WTC11 (cell line): ENCODE measurements at regions not wholly inside any gene's neighbourhood (a gene's known extent, or its start where the extent isn't known, plus 50 kb on each side); places are given as distances from the start of the nearest gene placed in this dataset.

Experiments used
- JUN ChIP-seq: sonication (generic); formaldehyde crosslinking; IDR thresholded peaks from 2 replicates; pipeline ENCODE4 v1.8.0; 2023; ENCODE audit warnings: mild to moderate bottlenecking, missing genetic modification reagents
- TF ChIP-seq, protein P1 (sequence below): fragments of 200-600 bp; IDR thresholded peaks from 2 replicates; pipeline ENCODE4 v1.8.0; 2022; ENCODE audit warnings: antibody characterized with exemption
- TF ChIP-seq, protein P2 (sequence below): sonication (generic); formaldehyde crosslinking; IDR thresholded peaks from 2 replicates; pipeline ENCODE4 v1.8.0; 2022; ENCODE audit warnings: mild to moderate bottlenecking, missing genetic modification reagents
- TF ChIP-seq, protein P3 (sequence below): sonication (generic); formaldehyde crosslinking; IDR thresholded peaks from 2 replicates; pipeline ENCODE4 v1.8.1; 2023; ENCODE audit warnings: mild to moderate bottlenecking, missing genetic modification reagents, moderate library complexity

DNA sequence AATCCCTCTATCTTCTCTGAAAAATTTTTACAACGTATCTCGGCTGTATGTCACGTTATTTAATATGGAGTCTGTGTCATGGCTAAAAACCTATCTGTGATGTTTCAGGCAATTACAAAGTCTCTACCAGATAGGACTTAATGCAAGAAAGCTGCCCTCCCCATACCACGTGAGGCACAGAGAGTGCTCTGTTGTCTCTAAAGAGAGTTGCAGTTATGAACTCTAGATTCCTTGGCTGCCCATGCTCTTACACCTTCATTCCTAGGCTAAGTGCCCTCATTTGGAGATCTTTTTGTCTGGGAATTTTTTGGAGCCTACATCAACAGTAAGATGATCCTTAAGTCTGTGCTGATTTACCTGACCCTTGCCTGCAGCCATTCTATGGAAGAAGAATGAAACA, 935.9 kb downstream of the C4orf33 start:
- TF ChIP-seq, protein P1, sequence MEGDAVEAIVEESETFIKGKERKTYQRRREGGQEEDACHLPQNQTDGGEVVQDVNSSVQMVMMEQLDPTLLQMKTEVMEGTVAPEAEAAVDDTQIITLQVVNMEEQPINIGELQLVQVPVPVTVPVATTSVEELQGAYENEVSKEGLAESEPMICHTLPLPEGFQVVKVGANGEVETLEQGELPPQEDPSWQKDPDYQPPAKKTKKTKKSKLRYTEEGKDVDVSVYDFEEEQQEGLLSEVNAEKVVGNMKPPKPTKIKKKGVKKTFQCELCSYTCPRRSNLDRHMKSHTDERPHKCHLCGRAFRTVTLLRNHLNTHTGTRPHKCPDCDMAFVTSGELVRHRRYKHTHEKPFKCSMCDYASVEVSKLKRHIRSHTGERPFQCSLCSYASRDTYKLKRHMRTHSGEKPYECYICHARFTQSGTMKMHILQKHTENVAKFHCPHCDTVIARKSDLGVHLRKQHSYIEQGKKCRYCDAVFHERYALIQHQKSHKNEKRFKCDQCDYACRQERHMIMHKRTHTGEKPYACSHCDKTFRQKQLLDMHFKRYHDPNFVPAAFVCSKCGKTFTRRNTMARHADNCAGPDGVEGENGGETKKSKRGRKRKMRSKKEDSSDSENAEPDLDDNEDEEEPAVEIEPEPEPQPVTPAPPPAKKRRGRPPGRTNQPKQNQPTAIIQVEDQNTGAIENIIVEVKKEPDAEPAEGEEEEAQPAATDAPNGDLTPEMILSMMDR, result no peak
- TF ChIP-seq, protein P2, sequence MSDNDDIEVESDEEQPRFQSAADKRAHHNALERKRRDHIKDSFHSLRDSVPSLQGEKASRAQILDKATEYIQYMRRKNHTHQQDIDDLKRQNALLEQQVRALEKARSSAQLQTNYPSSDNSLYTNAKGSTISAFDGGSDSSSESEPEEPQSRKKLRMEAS (CRISPR knock-in tag), result no peak
- no peak for TF ChIP-seq JUN (CRISPR knock-in tag)
- TF ChIP-seq, protein P3, sequence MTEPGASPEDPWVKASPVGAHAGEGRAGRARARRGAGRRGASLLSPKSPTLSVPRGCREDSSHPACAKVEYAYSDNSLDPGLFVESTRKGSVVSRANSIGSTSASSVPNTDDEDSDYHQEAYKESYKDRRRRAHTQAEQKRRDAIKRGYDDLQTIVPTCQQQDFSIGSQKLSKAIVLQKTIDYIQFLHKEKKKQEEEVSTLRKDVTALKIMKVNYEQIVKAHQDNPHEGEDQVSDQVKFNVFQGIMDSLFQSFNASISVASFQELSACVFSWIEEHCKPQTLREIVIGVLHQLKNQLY, result no peak
